ENCODE measurements at regions not wholly inside any gene's neighbourhood (a gene's known extent, or its start where the extent isn't known, plus 50 kb on each side); places are given as distances from the start of the nearest gene placed in this dataset.

DNA sequence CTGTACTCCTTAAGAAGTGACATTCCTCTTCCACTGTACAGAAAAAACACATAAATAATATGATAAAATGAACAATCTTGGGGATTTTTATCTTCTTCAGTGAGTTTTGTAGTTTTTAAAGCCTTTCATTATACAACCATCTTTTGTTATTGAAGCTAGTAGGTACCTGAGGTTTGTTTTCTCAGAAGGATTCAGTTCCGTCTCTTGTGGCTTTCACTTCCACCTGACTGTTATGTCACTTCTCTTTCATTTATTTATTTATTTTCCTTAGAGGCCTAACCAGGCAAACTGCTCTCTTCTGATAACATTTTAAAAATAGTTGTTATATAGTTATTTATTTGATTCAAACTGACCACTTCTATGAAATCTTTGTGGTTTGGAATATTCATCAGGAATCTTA lies 464.2 kb downstream of the CCDC85A start:
- Mint-ChIP-seq H3K4me1 (no peaks in the 10 kb centered on the region), H3K27me3 (peaks cover 0 to 3% of the 10 kb centered on the region in 2 donors), H3K4me3 (no peak overlapping the region), H3K27ac (no peak overlapping the region), H3K36me3 (no peaks in the 10 kb centered on the region), H3K9me3 (peaks cover 2 to 55% (median 4%) of the 10 kb centered on the region in 5 donors)
- no peak overlapping the region for H3K27ac ChIP-seq (ENCODE audit: low read depth, low read length)
- no peak for DNase-seq
- ChIA-PET CTCF (no interaction called here), POLR2A (no interaction called here)
- no peak overlapping the region for H3K4me3 ChIP-seq (ENCODE audit: low read length)
- H3K4me1 ChIP-seq (ENCODE audit: insufficient read depth, low read length): no peaks in the 10 kb centered on the region
- H3K9me3 ChIP-seq (ENCODE audit: low read length): no peaks in the 10 kb centered on the region
- H3K36me3 ChIP-seq (ENCODE audit: insufficient read depth, low read length): no peaks in the 10 kb centered on the region
- H3K27me3 ChIP-seq (ENCODE audit: insufficient read depth, low read length, poor library complexity, severe bottlenecking): no peaks in the 10 kb centered on the region

DNA sequence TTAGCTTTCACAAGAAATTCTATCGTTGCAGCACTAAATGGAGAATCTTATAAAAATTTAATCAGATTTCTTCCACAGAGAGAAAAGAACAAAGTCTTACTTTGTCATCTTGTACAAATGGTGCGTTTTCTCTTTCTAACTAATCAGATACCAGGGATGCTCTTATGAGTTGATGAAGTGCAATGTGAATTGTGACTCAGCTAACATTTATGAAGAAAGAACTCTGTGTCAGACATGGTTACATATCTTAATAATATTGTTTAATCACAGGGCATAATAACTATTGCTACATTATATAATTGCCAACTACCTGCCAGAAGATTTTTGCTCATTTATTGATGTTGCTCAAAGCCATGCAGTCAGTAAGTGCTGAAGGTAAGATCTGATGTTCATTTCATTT lies 465.0 kb downstream of the CCDC85A start:
- Mint-ChIP-seq H3K27ac (no peak overlapping the region), H3K4me1 (no peaks in the 10 kb centered on the region), H3K4me3 (no peak overlapping the region), H3K36me3 (no peaks in the 10 kb centered on the region), H3K9me3 (peaks cover 0 to 49% (median 4%) of the 10 kb centered on the region in 5 donors), H3K27me3 (peaks cover 0 to 3% of the 10 kb centered on the region in 2 donors)
- Histone ChIP-seq H3K36me3 (ENCODE audit: insufficient read depth, low read length) (no peaks in the 10 kb centered on the region), H3K27ac (ENCODE audit: low read depth, low read length) (no peak overlapping the region), H3K4me3 (ENCODE audit: low read length) (no peak overlapping the region), H3K9me3 (ENCODE audit: low read length) (no peaks in the 10 kb centered on the region), H3K4me1 (ENCODE audit: insufficient read depth, low read length) (no peaks in the 10 kb centered on the region), H3K27me3 (ENCODE audit: insufficient read depth, low read length, poor library complexity, severe bottlenecking) (no peaks in the 10 kb centered on the region)
- CTCF ChIA-PET: no interaction called here
- no peak for DNase-seq
- POLR2A ChIA-PET: no interaction called here

DNA sequence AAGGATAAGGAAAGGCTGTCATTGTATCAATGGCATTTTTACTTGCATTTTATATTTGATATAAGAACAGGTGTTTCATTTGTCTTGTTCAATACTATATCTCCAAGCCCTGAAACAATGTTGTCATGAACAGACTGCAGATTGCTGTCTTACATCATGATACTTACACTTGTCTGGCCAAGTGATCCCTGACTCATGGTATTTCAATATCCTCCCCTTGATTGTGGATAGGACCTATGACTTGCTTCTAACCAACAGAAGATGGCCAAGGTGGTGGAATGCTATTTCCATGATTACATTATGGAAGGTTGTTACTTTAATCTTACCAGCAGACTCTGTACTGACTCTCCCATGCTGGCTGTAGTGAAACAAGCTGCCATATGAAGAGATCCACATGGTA lies 471.1 kb downstream of the CCDC85A start:
- H3K27ac Mint-ChIP-seq: no peak overlapping the region
- H3K27me3 ChIP-seq (ENCODE audit: insufficient read depth, low read length, poor library complexity, severe bottlenecking): no peaks in the 10 kb centered on the region
- POLR2A ChIA-PET: no interaction called here

DNA sequence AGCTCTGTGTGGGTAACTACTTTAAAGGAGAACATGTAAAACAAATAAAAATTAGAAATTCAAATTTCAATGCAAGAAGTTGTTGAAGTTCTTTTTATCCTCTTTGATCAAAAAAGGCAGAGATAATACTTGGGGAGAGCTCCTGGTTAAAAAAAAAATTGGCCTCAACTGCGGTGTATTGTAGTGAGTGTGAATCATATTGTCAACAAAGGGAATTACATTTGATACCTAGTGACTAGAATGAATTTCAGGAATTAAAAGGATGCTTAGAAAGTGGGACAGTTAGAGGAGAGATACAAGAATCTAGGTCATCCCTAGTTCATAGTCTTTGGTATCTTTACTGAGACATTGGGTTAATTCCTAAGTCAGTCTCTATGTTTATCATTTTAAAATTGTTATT lies 473.0 kb downstream of the CCDC85A start:
- Histone ChIP-seq H3K27ac (ENCODE audit: low read depth, low read length) (no peak overlapping the region), H3K9me3 (ENCODE audit: low read length) (no peaks in the 10 kb centered on the region), H3K27me3 (ENCODE audit: insufficient read depth, low read length, poor library complexity, severe bottlenecking) (no peaks in the 10 kb centered on the region), H3K36me3 (ENCODE audit: insufficient read depth, low read length) (no peaks in the 10 kb centered on the region), H3K4me3 (ENCODE audit: low read length) (no peak overlapping the region), H3K4me1 (ENCODE audit: insufficient read depth, low read length) (no peaks in the 10 kb centered on the region)
- H3K4me3 Mint-ChIP-seq: no peak overlapping the region
- ChIA-PET POLR2A (no interaction called here), CTCF (no interaction called here)
- H3K36me3 Mint-ChIP-seq: no peaks in the 10 kb centered on the region
- H3K27ac Mint-ChIP-seq: no peak overlapping the region
- H3K4me1 Mint-ChIP-seq: no peaks in the 10 kb centered on the region
- peaks cover 0 to 3% of the 10 kb centered on the region in 2 donors for H3K27me3 Mint-ChIP-seq
- DNase-seq: no peak
- peaks cover 2 to 11% (median 6%) of the 10 kb centered on the region in 5 donors for H3K9me3 Mint-ChIP-seq

More for the DNA sequence above, 471.1 kb downstream of the CCDC85A start:
- no peaks in the 10 kb centered on the region for H3K4me1 ChIP-seq (ENCODE audit: insufficient read depth, low read length)
- no peaks in the 10 kb centered on the region for H3K4me1 Mint-ChIP-seq
- no peak overlapping the region for H3K27ac ChIP-seq (ENCODE audit: low read depth, low read length)
- CTCF ChIA-PET: no interaction called here
- H3K4me3 Mint-ChIP-seq: no peak overlapping the region
- no peak for DNase-seq
- no peaks in the 10 kb centered on the region for H3K9me3 ChIP-seq (ENCODE audit: low read length)
- H3K36me3 Mint-ChIP-seq: no peaks in the 10 kb centered on the region
- no peak overlapping the region for H3K4me3 ChIP-seq (ENCODE audit: low read length)
- no peaks in the 10 kb centered on the region for H3K36me3 ChIP-seq (ENCODE audit: insufficient read depth, low read length)
- H3K27me3 Mint-ChIP-seq: peaks cover 0 to 3% of the 10 kb centered on the region in 2 donors
- peaks cover 2 to 20% (median 6%) of the 10 kb centered on the region in 5 donors for H3K9me3 Mint-ChIP-seq

DNA sequence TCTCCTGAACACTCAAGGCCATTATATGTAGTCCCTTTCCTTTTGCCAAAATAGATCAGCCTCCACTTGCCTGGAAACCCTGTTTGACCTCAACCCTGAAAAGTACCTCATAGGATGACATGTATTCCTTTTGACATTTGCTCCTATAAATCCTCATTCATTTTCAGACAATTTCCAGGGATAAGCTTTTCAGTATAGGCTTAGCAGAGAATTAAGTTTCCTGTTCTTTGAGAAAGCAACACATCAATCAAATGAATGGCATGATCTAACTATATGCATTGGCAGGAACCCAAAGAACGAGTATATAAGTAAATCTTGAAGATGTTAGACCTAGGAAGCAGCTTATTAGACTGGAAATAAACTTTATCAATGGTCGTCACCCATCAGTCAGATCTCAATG lies 483.0 kb downstream of the CCDC85A start:
- no peak for DNase-seq
- POLR2A ChIA-PET: no interaction called here
- Mint-ChIP-seq H3K27ac (no peak overlapping the region), H3K4me1 (no peaks in the 10 kb centered on the region), H3K27me3 (no peaks in the 10 kb centered on the region), H3K4me3 (no peak overlapping the region), H3K36me3 (no peaks in the 10 kb centered on the region), H3K9me3 (peaks cover 5 to 22% (median 7%) of the 10 kb centered on the region in 5 donors)
- no peaks in the 10 kb centered on the region for H3K9me3 ChIP-seq (ENCODE audit: low read length)
- H3K36me3 ChIP-seq (ENCODE audit: insufficient read depth, low read length): no peaks in the 10 kb centered on the region
- no peak overlapping the region for H3K27ac ChIP-seq (ENCODE audit: low read depth, low read length)
- CTCF ChIA-PET: no interaction called here
- H3K4me1 ChIP-seq (ENCODE audit: insufficient read depth, low read length): no peaks in the 10 kb centered on the region
- H3K27me3 ChIP-seq (ENCODE audit: insufficient read depth, low read length, poor library complexity, severe bottlenecking): no peaks in the 10 kb centered on the region
- H3K4me3 ChIP-seq (ENCODE audit: low read length): no peak overlapping the region

DNA sequence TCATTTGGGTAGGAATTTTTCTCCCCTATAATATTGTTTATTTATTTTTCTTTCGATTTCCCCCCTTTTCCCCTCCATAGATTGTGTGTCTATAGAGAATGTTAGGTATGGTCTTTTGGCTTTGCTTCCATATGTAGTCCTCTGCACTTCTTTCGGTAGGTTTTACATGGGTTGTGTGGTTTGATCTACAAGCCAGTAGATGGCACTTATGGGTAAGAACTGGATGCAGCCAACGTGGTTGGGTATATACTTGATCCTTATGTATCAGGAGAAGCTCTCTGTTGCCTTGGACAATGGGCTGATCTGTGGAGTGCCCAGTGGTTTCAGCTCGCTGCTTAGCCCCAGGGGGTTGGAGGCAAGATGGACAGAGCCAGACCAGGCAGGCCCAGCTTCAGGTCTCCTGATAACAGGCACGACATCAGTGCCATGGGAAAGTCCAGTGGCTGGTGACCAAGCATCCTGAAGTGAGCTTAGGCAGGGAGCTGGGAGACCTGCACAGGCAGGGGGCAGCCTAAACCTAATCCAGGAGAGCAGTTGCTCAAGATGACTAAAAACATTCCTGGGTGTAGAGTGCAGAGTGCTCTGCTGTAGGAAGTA lies 488.3 kb downstream of the CCDC85A start:
- Mint-ChIP-seq H3K36me3 (no peaks in the 10 kb centered on the region), H3K27ac (no peak overlapping the region), H3K9me3 (peaks cover 8 to 21% (median 9%) of the 10 kb centered on the region in 5 donors), H3K27me3 (no peaks in the 10 kb centered on the region), H3K4me3 (no peak overlapping the region), H3K4me1 (no peaks in the 10 kb centered on the region)
- H3K36me3 ChIP-seq (ENCODE audit: insufficient read depth, low read length): no peaks in the 10 kb centered on the region
- CTCF ChIA-PET: no interaction called here
- H3K27ac ChIP-seq (ENCODE audit: low read depth, low read length): no peak overlapping the region
- DNase-seq: no peak
- H3K9me3 ChIP-seq (ENCODE audit: low read length): no peaks in the 10 kb centered on the region
- no peaks in the 10 kb centered on the region for H3K27me3 ChIP-seq (ENCODE audit: insufficient read depth, low read length, poor library complexity, severe bottlenecking)
- H3K4me3 ChIP-seq (ENCODE audit: low read length): no peak overlapping the region
- POLR2A ChIA-PET: no interaction called here
- H3K4me1 ChIP-seq (ENCODE audit: insufficient read depth, low read length): no peaks in the 10 kb centered on the region

DNA sequence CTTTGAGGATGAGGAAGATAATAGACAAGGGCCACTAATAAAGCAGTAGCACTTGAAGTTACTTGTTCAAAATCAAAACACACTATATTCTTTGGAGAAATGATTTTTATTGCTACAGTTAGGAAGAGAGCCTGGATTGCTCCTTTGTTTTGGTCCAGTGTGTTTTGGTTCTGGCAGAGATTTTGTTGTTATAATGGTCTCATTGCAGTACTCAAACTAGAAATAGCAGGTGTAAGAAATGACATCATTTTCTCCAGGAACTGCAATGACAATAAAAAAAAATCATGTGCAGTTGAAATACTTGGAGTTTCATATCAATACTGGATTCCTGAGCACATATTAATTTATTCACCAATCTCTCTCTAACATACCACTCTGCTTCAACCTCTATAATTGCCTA lies 490.3 kb downstream of the CCDC85A start:
- POLR2A ChIA-PET: no interaction called here
- Histone ChIP-seq H3K4me1 (ENCODE audit: insufficient read depth, low read length) (no peaks in the 10 kb centered on the region), H3K36me3 (ENCODE audit: insufficient read depth, low read length) (no peaks in the 10 kb centered on the region), H3K9me3 (ENCODE audit: low read length) (no peaks in the 10 kb centered on the region), H3K27me3 (ENCODE audit: insufficient read depth, low read length, poor library complexity, severe bottlenecking) (no peaks in the 10 kb centered on the region), H3K4me3 (ENCODE audit: low read length) (no peak overlapping the region), H3K27ac (ENCODE audit: low read depth, low read length) (no peak overlapping the region)
- Mint-ChIP-seq H3K27me3 (no peaks in the 10 kb centered on the region), H3K27ac (no peak overlapping the region), H3K36me3 (no peaks in the 10 kb centered on the region), H3K9me3 (peaks cover 7 to 15% (median 11%) of the 10 kb centered on the region in 5 donors), H3K4me1 (no peaks in the 10 kb centered on the region), H3K4me3 (no peak overlapping the region)
- CTCF ChIA-PET: no interaction called here
- no peak for DNase-seq

DNA sequence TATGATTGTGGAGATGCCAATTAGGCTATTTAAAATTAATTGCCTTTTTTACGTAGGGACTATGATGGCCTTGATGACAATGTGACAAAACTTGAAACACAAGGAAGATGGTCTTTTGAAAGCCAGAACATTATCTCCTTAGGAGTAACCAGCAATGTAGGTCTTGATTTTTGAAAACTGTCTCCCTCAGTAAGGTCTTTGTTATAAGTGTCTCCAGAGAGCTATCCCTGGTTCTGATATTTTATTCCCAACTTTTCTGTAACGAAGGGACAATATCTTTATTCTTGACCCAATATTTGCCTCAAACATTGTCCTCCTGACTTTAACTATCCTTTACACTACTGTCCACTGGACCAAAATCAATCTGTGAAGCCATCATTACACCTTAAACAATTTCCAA lies 493.2 kb downstream of the CCDC85A start:
- no peaks in the 10 kb centered on the region for H3K27me3 Mint-ChIP-seq
- no peaks in the 10 kb centered on the region for H3K36me3 ChIP-seq (ENCODE audit: insufficient read depth, low read length)
- H3K9me3 Mint-ChIP-seq: peaks cover 2 to 11% (median 6%) of the 10 kb centered on the region in 5 donors
- H3K4me3 ChIP-seq (ENCODE audit: low read length): no peak overlapping the region
- DNase-seq: no peak
- no peak overlapping the region for H3K27ac Mint-ChIP-seq
- H3K36me3 Mint-ChIP-seq: no peaks in the 10 kb centered on the region
- POLR2A ChIA-PET: no interaction called here
- no peaks in the 10 kb centered on the region for H3K27me3 ChIP-seq (ENCODE audit: insufficient read depth, low read length, poor library complexity, severe bottlenecking)
- H3K9me3 ChIP-seq (ENCODE audit: low read length): no peaks in the 10 kb centered on the region
- H3K4me1 ChIP-seq (ENCODE audit: insufficient read depth, low read length): no peaks in the 10 kb centered on the region
- no peaks in the 10 kb centered on the region for H3K4me1 Mint-ChIP-seq
- CTCF ChIA-PET: no interaction called here
- no peak overlapping the region for H3K4me3 Mint-ChIP-seq
- no peak overlapping the region for H3K27ac ChIP-seq (ENCODE audit: low read depth, low read length)

Data from CD8-positive, alpha-beta memory T cell (primary cell).